Hepatocyte (in vitro differentiated cells): ENCODE measurements at regions not wholly inside any gene's neighbourhood (a gene's known extent, or its start where the extent isn't known, plus 50 kb on each side); places are given as distances from the start of the nearest gene placed in this dataset.

ENCODE experiments used
- EZH2phosphoT487 ChIP-seq: fragments of 200-600 bp; sonication (generic); IDR thresholded peaks from one replicate; pipeline ENCODE4 v1.6.1; 2018; ENCODE audit warnings: antibody characterized with exemption, mild to moderate bottlenecking, low read depth, moderate library complexity; ENCODE audit not compliant: unreplicated experiment, severe bottlenecking
- TF ChIP-seq, protein P1 (sequence below): fragments of 200-600 bp; sonication (generic); IDR thresholded peaks from 2 replicates; pipeline ENCODE4 v1.5.1; 2016; ENCODE audit warnings: antibody characterized with exemption, mild to moderate bottlenecking; ENCODE audit not compliant: poor library complexity

DNA sequence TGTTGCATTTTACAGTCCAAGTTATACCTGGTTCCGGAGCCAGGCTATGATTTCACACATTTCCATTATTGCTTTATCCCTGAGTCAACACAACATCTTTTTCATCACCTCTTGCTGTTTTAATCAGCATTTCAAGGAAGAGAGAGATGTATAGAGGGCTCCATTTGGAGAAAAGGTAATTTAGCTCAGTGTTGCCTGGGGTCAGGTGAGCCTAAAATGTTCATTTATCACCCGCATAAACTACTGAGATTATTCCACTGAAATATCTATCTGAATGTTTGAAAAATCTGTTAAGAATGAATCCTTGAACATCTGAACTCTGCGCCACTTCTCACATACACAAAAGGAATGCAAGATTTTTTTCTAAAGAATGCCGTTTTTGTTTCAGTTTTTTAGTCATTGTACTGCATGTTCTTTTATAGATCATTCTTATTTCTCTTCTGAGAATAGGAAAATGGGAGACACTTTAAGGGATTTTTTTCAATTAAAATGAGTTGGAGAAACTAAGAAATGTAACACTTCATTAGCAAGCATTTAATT lies 51.5 kb upstream of the AGTR1 start:
- TF ChIP-seq EZH2phosphoT487 = no peak
- TF ChIP-seq, protein P1, sequence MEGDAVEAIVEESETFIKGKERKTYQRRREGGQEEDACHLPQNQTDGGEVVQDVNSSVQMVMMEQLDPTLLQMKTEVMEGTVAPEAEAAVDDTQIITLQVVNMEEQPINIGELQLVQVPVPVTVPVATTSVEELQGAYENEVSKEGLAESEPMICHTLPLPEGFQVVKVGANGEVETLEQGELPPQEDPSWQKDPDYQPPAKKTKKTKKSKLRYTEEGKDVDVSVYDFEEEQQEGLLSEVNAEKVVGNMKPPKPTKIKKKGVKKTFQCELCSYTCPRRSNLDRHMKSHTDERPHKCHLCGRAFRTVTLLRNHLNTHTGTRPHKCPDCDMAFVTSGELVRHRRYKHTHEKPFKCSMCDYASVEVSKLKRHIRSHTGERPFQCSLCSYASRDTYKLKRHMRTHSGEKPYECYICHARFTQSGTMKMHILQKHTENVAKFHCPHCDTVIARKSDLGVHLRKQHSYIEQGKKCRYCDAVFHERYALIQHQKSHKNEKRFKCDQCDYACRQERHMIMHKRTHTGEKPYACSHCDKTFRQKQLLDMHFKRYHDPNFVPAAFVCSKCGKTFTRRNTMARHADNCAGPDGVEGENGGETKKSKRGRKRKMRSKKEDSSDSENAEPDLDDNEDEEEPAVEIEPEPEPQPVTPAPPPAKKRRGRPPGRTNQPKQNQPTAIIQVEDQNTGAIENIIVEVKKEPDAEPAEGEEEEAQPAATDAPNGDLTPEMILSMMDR = no peak
